HG03460 (cell line): ENCODE measurements at regions not wholly inside any gene's neighbourhood (a gene's known extent, or its start where the extent isn't known, plus 50 kb on each side); places are given as distances from the start of the nearest gene placed in this dataset.
"Not testable (repeated sequence)": the region's sequence is repeated elsewhere in the genome, so short reads cannot be mapped to it uniquely, and the experiment has no call there.

ENCODE experiments used
- ATAC-seq: cut with Tn5 transposase; IDR thresholded peaks from one replicate; pipeline ENCODE4 v1.9.1; 2021; ENCODE audit not compliant: unreplicated experiment

- ATAC-seq, result no peak
These were observed 163.4 kb upstream of the AGTR1 start for GRCh38 chr3:148534089-148534988.

GRCh38 chr3:148535001-148535400 is 162.7 kb upstream of the AGTR1 start:
- no peak for ATAC-seq

- ATAC-seq, result no peak
These were observed 157.4 kb upstream of the AGTR1 start for GRCh38 chr3:148540266-148540665.

GRCh38 chr3:148540851-148541250 is 156.9 kb upstream of the AGTR1 start:
- no peak for ATAC-seq

- no peak for ATAC-seq
These were observed 150.7 kb upstream of the AGTR1 start for GRCh38 chr3:148546959-148547358.

- no peak for ATAC-seq
These were observed 145.9 kb upstream of the AGTR1 start for GRCh38 chr3:148551767-148552260.

- no peak for ATAC-seq
These were observed 143.3 kb upstream of the AGTR1 start for GRCh38 chr3:148554367-148554766.

- ATAC-seq, result no peak
These were observed 141.0 kb upstream of the AGTR1 start for GRCh38 chr3:148556664-148557063.

- ATAC-seq, result not testable (repeated sequence)
These were observed 120.1 kb upstream of the AGTR1 start for GRCh38 chr3:148577579-148577978.

- ATAC-seq, result no peak
These were observed 115.6 kb upstream of the AGTR1 start for GRCh38 chr3:148582126-148582525.

- no peak for ATAC-seq
These were observed 113.9 kb upstream of the AGTR1 start for GRCh38 chr3:148583793-148584192.

GRCh38 chr3:148584438-148584837 is 113.3 kb upstream of the AGTR1 start:
- ATAC-seq, result no peak

GRCh38 chr3:148585671-148586379 is 111.9 kb upstream of the AGTR1 start:
- ATAC-seq, result no peak

- ATAC-seq, result no peak
These were observed 109.4 kb upstream of the AGTR1 start for GRCh38 chr3:148588291-148588690.

- no peak for ATAC-seq
These were observed 106.2 kb upstream of the AGTR1 start for GRCh38 chr3:148591525-148591924.

GRCh38 chr3:148598619-148599018 is 99.1 kb upstream of the AGTR1 start:
- ATAC-seq, result no peak

GRCh38 chr3:148599481-148599880 is 98.2 kb upstream of the AGTR1 start:
- ATAC-seq, result no peak

- no peak for ATAC-seq
These were observed 97.3 kb upstream of the AGTR1 start for GRCh38 chr3:148600440-148600839.

- ATAC-seq, result no peak
These were observed 96.6 kb upstream of the AGTR1 start for GRCh38 chr3:148600902-148601765.

GRCh38 chr3:148601766-148602685 is 95.7 kb upstream of the AGTR1 start:
- ATAC-seq, result no peak
